NCI-H446 treated with DMSO at 0.1 percent for 48 hours (cell line): ENCODE measurements at regions not wholly inside any gene's neighbourhood (a gene's known extent, or its start where the extent isn't known, plus 50 kb on each side); places are given as distances from the start of the nearest gene placed in this dataset.
"Not testable (repeated sequence)": the region's sequence is repeated elsewhere in the genome, so short reads cannot be mapped to it uniquely, and the experiment has no call there.

ENCODE experiments used
- DNase-seq: peaks from one replicate; lab custom pipeline; 2025; lab: John Stamatoyannopoulos, UW

GRCh38 chr7:29619111-29619510 lies 55.5 kb downstream of the PRR15 start:
- DNase-seq, result no peak

DNA sequence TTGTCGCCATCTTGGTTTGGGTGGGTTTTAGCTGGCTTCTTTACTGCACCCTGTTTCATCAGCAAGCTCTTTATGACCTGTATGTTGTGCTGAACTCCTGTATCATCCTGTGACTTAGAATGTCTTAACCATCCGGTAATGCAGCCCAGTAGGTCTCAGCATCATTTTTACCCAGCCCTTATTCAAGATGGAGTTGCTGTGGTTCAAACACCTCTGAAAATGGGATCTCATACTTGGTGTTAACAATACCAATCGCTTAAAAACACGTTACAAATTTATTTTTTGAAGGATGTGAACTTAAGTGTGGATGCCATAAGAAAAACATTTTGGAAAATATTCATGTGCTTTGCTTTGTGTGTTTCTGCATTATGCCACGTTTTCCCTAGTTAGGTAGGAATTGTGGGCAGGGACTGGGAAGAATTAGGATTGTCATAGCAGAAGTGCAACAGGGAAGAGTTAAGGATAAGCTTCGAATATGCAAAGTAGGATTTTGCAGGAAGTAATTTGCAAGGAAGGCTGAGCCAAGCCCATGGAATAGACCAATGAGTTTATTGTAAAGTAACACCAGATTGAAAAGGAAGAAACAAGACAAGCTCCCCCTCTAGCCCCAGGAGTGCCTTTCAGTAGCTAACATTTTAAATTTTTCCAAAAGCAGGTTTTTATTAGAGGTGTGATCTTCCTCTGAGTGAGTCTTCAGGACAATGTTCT lies 56.4 kb downstream of the PRR15 start:
- no peak for DNase-seq

DNA sequence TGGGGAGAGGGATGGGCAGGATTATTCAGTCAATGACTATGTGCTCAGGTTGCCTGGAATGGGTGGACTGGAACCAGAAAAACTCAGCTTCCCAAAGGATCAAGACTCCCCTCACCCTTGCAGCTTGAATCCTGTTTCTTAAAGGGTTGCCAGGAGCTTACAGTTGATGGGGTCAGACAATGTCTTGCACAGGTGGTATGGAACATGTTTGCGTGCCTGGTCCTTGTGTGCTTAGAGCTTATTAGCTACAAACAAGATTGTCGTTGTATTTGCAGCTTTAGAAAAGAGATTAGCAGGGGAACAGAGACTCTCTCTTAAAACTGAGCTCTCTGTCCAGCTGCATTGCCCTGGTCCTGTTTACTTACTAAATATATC lies 56.9 kb downstream of the PRR15 start:
- DNase-seq, result no peak

- DNase-seq, result peak; percentile 68
These were observed 59.0 kb downstream of the PRR15 start for GRCh38 chr7:29622335-29623265.

GRCh38 chr7:29623973-29624372 lies 60.3 kb downstream of the PRR15 start:
- no peak for DNase-seq

DNA sequence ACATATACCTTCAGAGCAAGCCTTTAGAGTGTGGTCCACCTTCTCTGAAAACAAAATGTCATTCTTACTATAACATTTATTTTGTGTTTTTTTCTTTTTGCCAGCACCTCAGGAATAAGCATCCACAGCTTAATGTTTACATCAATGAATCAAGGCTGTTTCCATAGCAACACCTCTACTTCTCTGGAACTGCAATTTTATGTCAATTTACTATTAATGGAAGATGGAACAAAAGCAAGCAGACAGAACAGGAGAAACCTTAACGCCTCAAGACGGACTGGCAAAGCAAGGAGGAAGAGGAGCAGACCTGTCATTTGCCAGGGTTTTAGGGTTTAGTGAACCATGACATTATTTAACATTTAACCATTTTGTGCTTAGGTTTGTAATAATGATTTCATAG lies 63.1 kb downstream of the PRR15 start:
- no peak for DNase-seq

DNA sequence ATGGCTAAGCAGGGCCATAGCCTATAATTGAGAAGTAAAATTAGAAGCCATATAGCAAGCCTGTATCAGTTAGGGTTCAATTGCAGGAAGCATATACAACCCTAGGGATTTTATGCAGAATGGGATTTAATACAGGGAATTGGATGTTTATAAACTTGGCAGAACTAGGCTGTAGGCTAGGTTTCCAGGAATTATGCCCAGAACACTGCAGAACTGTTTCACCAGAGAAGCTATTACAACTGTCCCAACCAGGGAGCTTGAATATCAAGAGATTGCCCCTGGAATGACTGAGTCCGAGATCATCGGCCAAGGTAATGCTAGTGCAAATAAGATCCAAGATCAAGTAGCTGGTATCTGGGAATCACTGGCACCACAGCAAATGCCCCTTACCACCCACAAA lies 64.0 kb downstream of the PRR15 start:
- no peak for DNase-seq

DNA sequence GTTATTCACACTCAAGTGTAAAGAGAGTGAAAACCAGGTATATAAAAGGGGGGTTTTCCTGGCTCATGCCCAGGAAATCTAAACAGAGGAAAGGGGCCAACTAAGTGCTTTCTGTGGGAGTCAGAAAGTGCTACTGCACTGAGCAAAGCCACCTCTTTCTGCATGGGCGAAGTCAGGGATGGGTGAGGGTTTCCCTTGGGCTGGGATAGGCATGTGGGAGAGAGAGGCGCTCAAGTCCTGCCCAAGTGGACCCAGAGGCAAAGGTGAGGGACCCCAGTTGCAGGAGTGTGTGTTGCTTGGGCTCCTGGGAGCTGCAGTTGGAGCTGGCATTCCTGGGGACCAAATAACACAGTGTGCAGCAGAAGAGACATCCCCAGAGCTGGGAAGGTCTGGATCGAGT lies 65.9 kb downstream of the PRR15 start:
- no peak for DNase-seq

DNA sequence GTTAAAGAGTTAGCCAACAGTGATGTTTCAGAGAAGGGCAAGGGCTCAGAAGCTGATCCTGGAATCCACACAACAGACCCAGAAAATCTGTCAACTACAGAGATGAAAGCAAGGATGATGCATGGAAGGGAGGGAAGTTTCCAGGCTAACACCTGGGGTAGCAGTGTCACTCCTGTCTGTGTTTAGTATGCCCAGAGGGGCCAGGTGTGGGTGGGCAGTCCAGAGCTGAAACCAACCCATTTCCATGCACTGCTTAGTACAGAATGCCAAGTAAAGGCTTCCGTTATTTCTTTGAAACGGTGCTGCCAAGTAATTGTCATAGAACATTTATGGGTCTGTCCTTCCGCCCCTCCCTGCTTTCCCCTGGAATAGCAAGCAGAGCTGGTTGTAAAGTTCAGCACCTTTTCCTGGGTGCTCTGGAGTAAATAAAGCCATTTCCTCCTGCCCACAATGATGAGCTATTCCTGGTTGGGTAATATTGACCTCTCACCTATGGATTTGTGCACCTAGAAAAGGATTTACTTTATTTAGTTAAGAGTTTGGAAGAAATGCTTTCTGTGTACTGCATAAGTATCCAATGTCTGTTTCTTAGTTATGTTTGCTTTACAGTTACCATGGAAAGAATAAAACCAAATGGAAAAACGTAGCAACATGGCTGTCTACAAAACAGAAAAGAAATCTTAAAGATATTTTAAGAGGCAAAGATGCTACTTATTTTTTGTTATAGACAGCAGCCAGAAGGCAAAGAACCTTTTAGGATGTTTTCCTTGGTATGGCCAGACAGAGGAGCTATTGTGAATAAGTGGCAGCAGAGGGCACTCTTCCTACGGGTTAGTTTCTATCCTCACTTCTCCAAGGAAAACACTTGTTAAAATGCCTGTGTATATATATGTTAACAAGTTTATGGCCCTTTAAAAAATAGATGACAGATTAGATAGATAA lies 71.7 kb downstream of the PRR15 start:
- DNase-seq, result not testable (repeated sequence)

- DNase-seq, result no peak
These were observed 72.3 kb downstream of the PRR15 start for GRCh38 chr7:29636009-29636351.

- no peak for DNase-seq
These were observed 73.7 kb downstream of the PRR15 start for GRCh38 chr7:29637374-29637773.

DNA sequence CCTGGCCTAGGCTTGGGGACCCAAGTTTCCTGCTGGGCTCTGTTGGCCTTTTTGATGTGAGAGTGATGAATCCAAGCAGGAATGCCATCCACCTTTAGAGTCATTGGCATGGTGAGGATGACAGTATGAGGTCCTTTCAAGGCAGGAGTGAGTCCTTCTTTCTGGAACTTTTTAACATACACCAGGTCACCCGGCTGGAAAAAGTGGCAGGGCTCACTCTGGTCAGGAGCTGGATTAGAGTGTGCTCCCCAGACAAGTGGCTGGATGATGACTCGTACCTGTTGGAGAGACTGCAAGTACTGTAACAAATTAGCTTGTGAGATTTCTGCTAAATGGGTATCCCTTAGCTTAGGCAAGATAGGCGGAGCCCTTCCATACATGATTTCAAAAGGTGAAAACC lies 75.2 kb downstream of the PRR15 start:
- DNase-seq, result not testable (repeated sequence)

DNA sequence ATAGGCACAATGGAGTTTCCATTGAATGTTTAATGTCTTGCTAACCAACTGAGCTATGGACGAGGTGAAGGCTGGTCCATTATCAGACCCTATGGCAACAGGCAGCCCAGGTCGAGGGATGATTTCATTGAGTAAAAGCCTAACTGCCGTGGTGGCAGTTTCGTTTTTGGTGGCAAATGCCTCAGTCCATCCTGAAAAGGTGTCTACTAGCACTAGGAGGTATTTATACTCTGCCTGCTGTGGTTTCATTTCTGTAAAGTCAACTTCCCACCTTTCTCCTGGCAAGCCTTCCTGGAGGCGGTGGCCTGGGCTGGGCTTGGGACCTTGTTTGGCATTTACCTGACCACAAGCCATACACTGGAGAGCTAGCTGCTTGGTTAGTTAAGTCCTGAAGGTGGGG lies 75.8 kb downstream of the PRR15 start:
- DNase-seq, result no peak

DNA sequence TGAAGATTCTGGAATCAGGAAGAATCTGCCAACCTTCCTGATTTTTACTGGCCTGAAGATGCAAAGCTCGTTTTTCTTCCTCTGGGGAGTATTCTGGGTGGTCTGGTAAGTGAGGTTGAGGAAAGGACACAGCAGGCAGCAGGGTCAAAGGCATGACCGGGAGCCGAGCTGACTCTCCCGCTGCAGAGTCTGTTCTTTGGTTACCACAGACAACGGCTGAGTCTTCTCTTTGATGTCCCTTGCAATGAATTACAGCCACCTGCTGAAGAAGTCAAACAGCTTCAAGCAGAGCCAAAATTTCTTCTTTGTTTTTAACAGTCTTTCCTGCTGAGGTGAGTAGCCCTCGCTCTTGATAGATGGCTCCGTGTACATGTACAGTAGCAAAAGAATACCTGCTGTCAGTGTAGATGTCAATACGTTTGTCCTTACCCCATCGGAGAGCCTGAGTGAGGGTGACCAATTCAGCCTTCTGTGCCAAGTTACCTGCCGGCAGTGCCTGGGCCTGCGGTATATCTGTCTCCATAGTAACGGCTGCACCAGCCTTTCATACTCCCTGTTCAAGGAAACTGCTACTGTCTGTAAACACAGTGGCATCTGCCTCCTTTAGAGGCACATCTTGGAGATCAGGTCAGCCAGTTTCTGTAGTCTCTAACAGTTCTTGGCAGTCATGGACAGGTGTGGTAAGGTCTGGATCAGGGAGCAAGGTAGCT lies 76.4 kb downstream of the PRR15 start:
- no peak for DNase-seq

GRCh38 chr7:29641651-29642050 lies 78.0 kb downstream of the PRR15 start:
- DNase-seq, result no peak

DNA sequence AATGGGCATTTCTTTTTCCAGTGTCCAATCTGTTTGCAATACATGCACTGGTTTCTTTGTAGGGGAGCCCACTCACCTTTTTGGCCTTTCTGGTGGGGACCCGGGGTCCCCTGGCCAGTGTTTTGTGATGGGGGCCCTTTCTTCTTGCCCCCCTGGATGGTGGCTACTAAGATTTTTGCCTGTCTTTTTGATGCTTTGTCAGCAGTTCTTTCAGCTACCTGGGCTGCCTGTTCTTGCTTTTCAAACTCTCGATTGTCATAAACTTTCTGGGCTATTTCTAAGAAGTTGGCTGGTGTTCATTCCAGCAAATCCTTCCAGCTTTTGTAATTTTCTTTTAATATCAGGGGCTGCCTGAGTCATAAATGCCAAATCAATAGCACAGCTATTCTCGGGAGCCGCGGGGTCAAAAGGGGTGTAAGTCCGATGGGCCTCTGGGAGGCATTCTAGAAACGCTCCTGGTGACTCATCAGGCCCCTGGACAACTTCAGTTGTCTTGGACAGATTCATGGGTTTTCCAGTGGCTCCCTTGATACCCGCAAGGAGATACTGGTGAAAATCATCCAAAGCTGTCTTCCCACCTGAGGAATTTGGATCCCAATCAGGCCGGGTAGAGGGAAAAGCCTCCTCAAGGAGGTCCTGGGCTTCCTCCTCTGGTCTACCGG lies 79.0 kb downstream of the PRR15 start:
- DNase-seq, result no peak

- DNase-seq, result not testable (repeated sequence)
These were observed 82.5 kb downstream of the PRR15 start for GRCh38 chr7:29646116-29646515.

DNA sequence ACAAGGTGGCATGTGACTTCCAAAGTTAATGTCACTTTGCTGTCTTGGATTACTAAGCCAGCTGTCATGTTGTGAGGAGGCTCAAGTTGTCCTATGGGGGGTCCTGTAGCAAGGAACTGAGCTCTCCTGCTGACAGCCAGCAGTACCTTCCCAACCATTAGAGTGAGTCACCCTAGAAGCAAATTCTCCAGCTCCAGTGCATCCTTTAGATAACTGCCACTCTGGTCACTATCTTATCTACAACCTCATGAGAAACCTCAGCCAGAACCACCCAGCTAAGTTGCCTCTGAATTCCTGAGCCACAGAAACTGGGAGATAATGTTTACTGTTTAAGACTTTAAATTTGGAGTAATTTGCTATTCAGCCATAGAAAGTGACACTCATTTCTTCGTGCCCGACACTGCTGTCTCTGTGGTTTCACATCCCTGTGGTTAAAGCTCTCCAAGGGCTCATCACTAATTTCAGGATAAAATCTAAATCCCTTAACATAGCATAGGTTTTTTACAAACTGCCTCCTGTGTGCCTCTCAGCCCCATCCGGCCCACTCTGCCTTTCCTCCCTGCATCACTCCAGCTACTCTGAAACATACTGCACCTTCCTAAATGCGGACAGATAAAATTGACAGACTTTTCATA lies 83.5 kb downstream of the PRR15 start:
- no peak for DNase-seq

DNA sequence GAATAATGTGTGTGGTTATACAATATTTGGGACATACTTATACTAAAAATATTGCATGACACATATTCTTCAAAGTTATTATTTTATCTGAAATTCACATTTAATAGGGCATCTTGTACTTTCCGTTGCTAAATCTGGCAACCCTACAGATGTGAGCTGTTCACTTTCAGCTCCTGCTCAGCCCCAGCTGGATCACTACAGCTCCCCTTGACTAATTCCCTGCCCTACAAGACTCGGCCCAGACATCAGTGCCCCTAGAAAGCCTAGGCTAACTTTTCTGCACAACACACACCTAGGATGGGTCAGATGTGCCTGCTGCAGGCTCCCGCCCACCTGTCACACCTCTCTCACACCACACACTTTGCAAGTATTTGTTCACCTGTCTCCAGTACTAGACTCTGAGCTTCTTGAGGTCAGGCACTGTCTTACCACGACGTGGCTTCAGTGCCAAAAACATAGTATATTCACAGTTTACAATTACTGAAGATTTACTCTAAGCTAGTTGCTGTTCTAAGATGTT lies 84.1 kb downstream of the PRR15 start:
- DNase-seq, result not testable (repeated sequence)

- DNase-seq, result no peak
These were observed 85.5 kb downstream of the PRR15 start for GRCh38 chr7:29649028-29649716.
